ENCODE measurements at regions not wholly inside any gene's neighbourhood (a gene's known extent, or its start where the extent isn't known, plus 50 kb on each side); places are given as distances from the start of the nearest gene placed in this dataset.

GRCh38 chr2:65500310-65501040 is 68.1 kb upstream of the SPRED2 start:
- Histone ChIP-seq H3K27ac (no peak overlapping the region), H3K4me3 (no peak overlapping the region), H3K27me3 (no peaks in the 10 kb centered on the region), H3K36me3 (no peaks in the 10 kb centered on the region), H3K9me3 (no peaks in the 10 kb centered on the region), H3K4me1 (peaks cover 0 to 2% of the 10 kb centered on the region in 2 donors)
- TF ChIP-seq POLR2A (IDR thresholded peaks at IDR 0.05): no peak
- TF ChIP-seq CTCF (IDR thresholded peaks at IDR 0.05): no peak
- intact Hi-C loops (cut with DNase I; ENCODE audit: low total_unique reads): no loop called here
- DNase-seq: no peak

- intact Hi-C loops (cut with DNase I; ENCODE audit: low total_unique reads): no loop called here
- TF ChIP-seq POLR2A (IDR thresholded peaks at IDR 0.05): no peak
- no peak for TF ChIP-seq CTCF (IDR thresholded peaks at IDR 0.05)
- Histone ChIP-seq H3K27me3 (no peaks in the 10 kb centered on the region), H3K27ac (no peak overlapping the region), H3K4me1 (no peaks in the 10 kb centered on the region), H3K36me3 (no peaks in the 10 kb centered on the region), H3K9me3 (no peaks in the 10 kb centered on the region), H3K4me3 (no peak overlapping the region)
- no peak for DNase-seq
These were observed 66.8 kb upstream of the SPRED2 start for GRCh38 chr2:65499216-65499615.

GRCh38 chr2:65498396-65498795 is 66.0 kb upstream of the SPRED2 start:
- TF ChIP-seq CTCF (IDR thresholded peaks at IDR 0.05) (no peak), POLR2A (IDR thresholded peaks at IDR 0.05) (no peak)
- H3K27ac ChIP-seq: no peak overlapping the region
- H3K36me3 ChIP-seq: no peaks in the 10 kb centered on the region
- no peaks in the 10 kb centered on the region for H3K4me1 ChIP-seq
- DNase-seq: no peak
- H3K9me3 ChIP-seq: no peaks in the 10 kb centered on the region
- intact Hi-C loops (cut with DNase I; ENCODE audit: low total_unique reads): no loop called here
- no peaks in the 10 kb centered on the region for H3K27me3 ChIP-seq
- H3K4me3 ChIP-seq: no peak overlapping the region

GRCh38 chr2:65495251-65495877 is 63.0 kb upstream of the SPRED2 start:
- no peaks in the 10 kb centered on the region for H3K27me3 ChIP-seq
- no peak for DNase-seq
- no peaks in the 10 kb centered on the region for H3K9me3 ChIP-seq
- no peaks in the 10 kb centered on the region for H3K4me1 ChIP-seq
- intact Hi-C loops (cut with DNase I; ENCODE audit: low total_unique reads): no loop called here
- no peaks in the 10 kb centered on the region for H3K36me3 ChIP-seq
- H3K27ac ChIP-seq: no peak overlapping the region
- no peak overlapping the region for H3K4me3 ChIP-seq
- no peak for TF ChIP-seq POLR2A (IDR thresholded peaks at IDR 0.05)
- no peak for TF ChIP-seq CTCF (IDR thresholded peaks at IDR 0.05)

GRCh38 chr2:65494078-65494477 is 61.7 kb upstream of the SPRED2 start:
- H3K27ac ChIP-seq: no peak overlapping the region
- no peaks in the 10 kb centered on the region for H3K4me1 ChIP-seq
- TF ChIP-seq CTCF (IDR thresholded peaks at IDR 0.05): no peak
- no peak for TF ChIP-seq POLR2A (IDR thresholded peaks at IDR 0.05)
- H3K9me3 ChIP-seq: no peaks in the 10 kb centered on the region
- no peaks in the 10 kb centered on the region for H3K36me3 ChIP-seq
- DNase-seq: no peak
- no peaks in the 10 kb centered on the region for H3K27me3 ChIP-seq
- intact Hi-C loops (cut with DNase I; ENCODE audit: low total_unique reads): no loop called here
- no peak overlapping the region for H3K4me3 ChIP-seq
